ENCODE measurements at regions not wholly inside any gene's neighbourhood (a gene's known extent, or its start where the extent isn't known, plus 50 kb on each side); places are given as distances from the start of the nearest gene placed in this dataset.
"Not testable (repeated sequence)": the region's sequence is repeated elsewhere in the genome, so short reads cannot be mapped to it uniquely, and the experiment has no call there.

- not testable (repeated sequence) for TF ChIP-seq POLR2A, CTCF (IDR thresholded peaks at IDR 0.05)
Measured at GRCh38 chr4:4090720-4091119, 136.0 kb downstream of the OTOP1 start.
